GM20000 (cell line): ENCODE measurements at regions not wholly inside any gene's neighbourhood (a gene's known extent, or its start where the extent isn't known, plus 50 kb on each side); places are given as distances from the start of the nearest gene placed in this dataset.
A peak's percentile ranks its signal among the peaks of the same experiment; 100 is the strongest.

Experiments
- DNase-seq: peaks from one replicate; pipeline ENCODE4 v3.0.0; 2012; ENCODE audit warnings: low spot score
- CTCF ChIP-seq: IDR thresholded peaks from 2 replicates; pipeline ENCODE4 v1.5.1; 2012; ENCODE audit warnings: mild to moderate bottlenecking, control low read depth; ENCODE audit errors: extremely low read depth, missing control alignments

- DNase-seq: peak; percentile 15
- TF ChIP-seq CTCF: no peak
These were observed 85.0 kb upstream of the FAM241A start for GRCh38 chr4:112060212-112060611.

- DNase-seq: no peak
- TF ChIP-seq CTCF: no peak
These were observed 83.9 kb upstream of the FAM241A start for GRCh38 chr4:112061207-112061817.

GRCh38 chr4:112063260-112063659, 82.0 kb upstream of the FAM241A start:
- no peak for TF ChIP-seq CTCF
- DNase-seq: no peak

- no peak for TF ChIP-seq CTCF
- no peak for DNase-seq
These were observed 76.1 kb upstream of the FAM241A start for GRCh38 chr4:112069110-112069509.

- DNase-seq: no peak
- no peak for TF ChIP-seq CTCF
These were observed 72.1 kb upstream of the FAM241A start for GRCh38 chr4:112073181-112073580.

- peak; percentile 57 for DNase-seq
- TF ChIP-seq CTCF: peak; percentile 61
These were observed 70.0 kb upstream of the FAM241A start for GRCh38 chr4:112075129-112075753.

GRCh38 chr4:112075906-112076305, 69.3 kb upstream of the FAM241A start:
- DNase-seq: no peak

More at GRCh38 chr4:112075906-112076305, 69.3 kb upstream of the FAM241A start:
- TF ChIP-seq CTCF: no peak
